ENCODE measurements at regions not wholly inside any gene's neighbourhood (a gene's known extent, or its start where the extent isn't known, plus 50 kb on each side); places are given as distances from the start of the nearest gene placed in this dataset.
A peak's percentile ranks its signal among the peaks of the same experiment; 100 is the strongest.

- H3K79me2 ChIP-seq (ENCODE audit: control insufficient read depth in 1 of 2, insufficient read depth in 2 of 2, low read length in 2 of 2) = no peaks in the 10 kb centered on the region
- no peak overlapping the region for H4K8ac ChIP-seq (ENCODE audit: extremely low read depth, insufficient read depth, low read length)
- H3K56ac ChIP-seq (replicated peaks; ENCODE audit: insufficient read length, low read depth, low read length) = no peak overlapping the region
- H4K5ac ChIP-seq (ENCODE audit: insufficient read length, low read depth, low read length) = no peak overlapping the region
- H3K23ac ChIP-seq (ENCODE audit: insufficient read length) = no peak overlapping the region
- no peak overlapping the region for H2AK5ac ChIP-seq (ENCODE audit: low read depth, low read length)
- H2BK15ac ChIP-seq (ENCODE audit: low read length) = no peak overlapping the region
- WGBS, 2 experiments (ENCODE audit: extremely low coverage in 1 of 2, insufficient coverage in 1 of 2, insufficient read length in 1 of 2, insufficient replicate concordance in 2 of 2, low coverage in 1 of 2, low lambda C conversion rate in 2 of 2, missing lambda C conversion rate in 1 of 2) = 79% methylated on average over 6 of the region's 6 CpGs; no CpG with 5 or more reads in 1 of the 2 experiments
- H4K91ac ChIP-seq (replicated peaks; ENCODE audit: insufficient read length, low read length) = no peak overlapping the region
- peaks cover 0 to 6% (median 1%) of the 10 kb centered on the region in 4 experiments; a peak in 4 of 7 replicates for H3K4me1 ChIP-seq (replicated peaks in 1 of 4; ENCODE audit: control insufficient read depth in 3 of 4, insufficient read depth in 4 of 4, low read length in 3 of 4)
- H3K27me3 ChIP-seq (replicated peaks in 1 of 4; ENCODE audit: control insufficient read depth in 3 of 4, extremely low read depth in 1 of 4, insufficient read depth in 3 of 4, low read length in 3 of 4) = no peaks in the 10 kb centered on the region; a peak in 2 of 7 replicates
- no peaks in the 10 kb centered on the region for H3K9me3 ChIP-seq (ENCODE audit: insufficient read depth in 2 of 2, low read depth in 1 of 2, low read length in 1 of 2)
- no peak overlapping the region for H3K14ac ChIP-seq (ENCODE audit: insufficient read length)
- no peaks in the 10 kb centered on the region for H3K79me1 ChIP-seq (ENCODE audit: low read depth, low read length)
- no peak for FAIRE-seq
- no peak overlapping the region for H3K4ac ChIP-seq (replicated peaks; ENCODE audit: insufficient read length, low read depth, low read length)
- no peaks in the 10 kb centered on the region for H3K36me3 ChIP-seq (ENCODE audit: control insufficient read depth in 2 of 4, insufficient read depth in 4 of 4, low read length in 3 of 4)
- H3K9ac ChIP-seq (replicated peaks in 1 of 4; ENCODE audit: extremely low read depth in 1 of 4, low read depth in 3 of 4, low read length in 3 of 4) = no peak overlapping the region
- no peaks in the 10 kb centered on the region for H4K20me1 ChIP-seq (replicated peaks in 1 of 2; ENCODE audit: control insufficient read depth in 1 of 2, insufficient read depth in 2 of 2, low read length in 2 of 2)
- H2BK20ac ChIP-seq (ENCODE audit: low read length) = no peak overlapping the region
- ChIA-PET POLR2A (ENCODE audit: partially characterized antibody) (no interaction called here), CTCF (ENCODE audit: partially characterized antibody) (interaction anchor here (3.6 kb wide), 1 partner anchor 8 kb away, joined by 12 read pairs; no protein-coding TSS in a partner anchor)
- no peak overlapping the region for H2BK120ac ChIP-seq (replicated peaks; ENCODE audit: low read depth, low read length)
- no peak overlapping the region for H2AFZ ChIP-seq (ENCODE audit: low read length)
- no peak overlapping the region for H2BK5ac ChIP-seq (ENCODE audit: low read depth, low read length)
- H3K23me2 ChIP-seq (ENCODE audit: low read depth, low read length) = no peaks in the 10 kb centered on the region
- no peak overlapping the region for H3K27ac ChIP-seq (ENCODE audit: low read depth, low read length)
- no peak overlapping the region for H3K4me2 ChIP-seq (ENCODE audit: insufficient read depth in 1 of 2, low read depth in 2 of 2, low read length in 2 of 2)
- DNase-seq (ENCODE audit: low read depth in 1 of 2, low spot score in 2 of 2) = peak in 1 of 2 experiments; percentile 24
- no peak overlapping the region for H2BK12ac ChIP-seq (ENCODE audit: low read depth, low read length)
- no peak overlapping the region for H3K18ac ChIP-seq (ENCODE audit: extremely low read depth, low read length)
- no peak overlapping the region for H3K4me3 ChIP-seq (ENCODE audit: extremely low read depth in 1 of 4, insufficient read depth in 2 of 4, low read depth in 3 of 4, low read length in 4 of 4)
- TF ChIP-seq, protein P1, sequence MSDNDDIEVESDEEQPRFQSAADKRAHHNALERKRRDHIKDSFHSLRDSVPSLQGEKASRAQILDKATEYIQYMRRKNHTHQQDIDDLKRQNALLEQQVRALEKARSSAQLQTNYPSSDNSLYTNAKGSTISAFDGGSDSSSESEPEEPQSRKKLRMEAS (IDR thresholded peaks at IDR 0.05) = no peak
- TF ChIP-seq ASH2L (IDR thresholded peaks at IDR 0.05; ENCODE audit: low read length) (no peak), TAF7 (optimal IDR thresholded peaks at IDR 0.05; ENCODE audit: borderline replicate concordance, low read depth, low read length) (no peak), CHD1 (IDR thresholded peaks at IDR 0.05; ENCODE audit: low read depth, low read length) (no peak), SP2 (IDR thresholded peaks at IDR 0.05; ENCODE audit: low read length) (no peak), POU5F1 (IDR thresholded peaks at IDR 0.05; ENCODE audit: low read depth, low read length) (no peak), GABPA (IDR thresholded peaks at IDR 0.05; ENCODE audit: borderline replicate concordance, insufficient read depth, low read length) (no peak), SIN3A (conservative IDR thresholded peaks at IDR 0.05 in 1 of 2, IDR thresholded peaks at IDR 0.05 in 1 of 2; ENCODE audit: low read depth in 1 of 2, low read length in 2 of 2) (no peak), TAF1 (IDR thresholded peaks at IDR 0.05; ENCODE audit: low read depth, low read length) (no peak), SAP30 (IDR thresholded peaks at IDR 0.05; ENCODE audit: insufficient read depth, insufficient replicate concordance, low read length) (no peak), CEBPB (IDR thresholded peaks at IDR 0.05; ENCODE audit: low read depth, low read length) (no peak), EP300 (IDR thresholded peaks at IDR 0.05; ENCODE audit: borderline replicate concordance in 1 of 2, low read depth in 2 of 2, low read length in 2 of 2) (no peak), RBBP5 (IDR thresholded peaks at IDR 0.05; ENCODE audit: borderline replicate concordance, low read depth, low read length) (no peak), KDM1A (IDR thresholded peaks at IDR 0.05; ENCODE audit: borderline replicate concordance, low read length) (no peak), NRF1 (IDR thresholded peaks at IDR 0.05; ENCODE audit: low read depth, low read length) (no peak)
Observed at GRCh38 chr5:171672556-171672955, 113.1 kb upstream of the SMIM23 start.

Data from H1 (cell line).